ENCODE measurements at regions not wholly inside any gene's neighbourhood (a gene's known extent, or its start where the extent isn't known, plus 50 kb on each side); places are given as distances from the start of the nearest gene placed in this dataset.
"Not testable (repeated sequence)": the region's sequence is repeated elsewhere in the genome, so short reads cannot be mapped to it uniquely, and the experiment has no call there.

GRCh38 chr1:83270801-83271200 lies 728.1 kb downstream of the TTLL7 start:
- H3K36me3 ChIP-seq; ATAC-seq; H3K4me1 ChIP-seq; intact Hi-C loops (cut with DNase I); H3K27me3 ChIP-seq; H3K9me3 ChIP-seq; H3K4me3 ChIP-seq; DNase-seq; H3K27ac ChIP-seq: not testable (repeated sequence)
- WGBS, 2 donors, result no CpG with 5 or more reads among the region's 1 CpG

DNA sequence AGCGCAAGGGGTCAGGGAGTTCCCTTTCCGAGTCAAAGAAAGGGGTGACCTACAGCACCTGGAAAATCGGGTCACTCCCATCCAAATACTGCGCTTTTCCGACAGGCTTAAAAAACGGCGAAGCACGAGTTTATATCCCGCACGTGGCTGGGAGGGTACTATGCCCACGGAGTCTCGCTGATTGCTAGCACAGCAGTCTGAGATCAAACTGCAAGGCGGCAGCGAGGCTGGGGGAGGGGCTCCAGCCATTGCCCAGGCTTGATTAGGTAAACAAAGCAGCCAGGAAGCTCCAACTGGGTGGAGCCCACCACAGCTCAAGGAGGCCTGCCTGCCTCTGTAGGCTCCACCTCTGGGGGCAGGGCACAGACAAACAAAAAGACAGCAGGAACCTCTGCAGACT lies 735.1 kb downstream of the TTLL7 start:
- H3K36me3 ChIP-seq, result not testable (repeated sequence)

DNA sequence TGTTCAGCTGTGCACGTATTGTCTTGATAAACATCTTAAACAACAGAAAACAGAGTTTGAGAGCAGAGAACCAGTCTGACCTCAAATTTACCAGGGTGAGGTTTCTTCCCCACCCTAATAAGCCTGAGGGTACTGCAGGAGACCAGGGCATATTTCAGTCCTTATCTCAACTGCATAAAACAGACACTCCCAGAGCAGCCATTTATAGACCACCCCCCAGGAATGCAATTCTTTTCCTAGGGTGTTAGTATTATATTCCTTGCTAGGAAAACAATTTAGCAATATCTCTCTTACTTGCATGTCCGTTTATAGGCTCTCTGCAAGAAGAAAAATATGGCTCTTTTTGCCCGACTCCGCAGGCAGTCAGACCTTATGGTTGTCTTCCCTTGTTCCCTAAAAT lies 747.2 kb downstream of the TTLL7 start:
- ATAC-seq; intact Hi-C loops (cut with DNase I); H3K27me3 ChIP-seq; H3K4me1 ChIP-seq; DNase-seq; H3K27ac ChIP-seq; H3K4me3 ChIP-seq; H3K36me3 ChIP-seq: not testable (repeated sequence)
- 92 to 93% methylated on average over 4 of the region's 4 CpGs for WGBS, 2 donors
- H3K9me3 ChIP-seq, result peaks cover 0 to 48% (median 13%) of the 10 kb centered on the region in 11 donors

More for the DNA sequence above, 735.1 kb downstream of the TTLL7 start:
- WGBS, 2 donors, result 96 to 98% methylated on average over 12 to 14 of the region's 14 CpGs
- DNase-seq; H3K4me1 ChIP-seq; H3K27me3 ChIP-seq; H3K9me3 ChIP-seq; ATAC-seq; intact Hi-C loops (cut with DNase I); H3K4me3 ChIP-seq; H3K27ac ChIP-seq: not testable (repeated sequence)

DNA sequence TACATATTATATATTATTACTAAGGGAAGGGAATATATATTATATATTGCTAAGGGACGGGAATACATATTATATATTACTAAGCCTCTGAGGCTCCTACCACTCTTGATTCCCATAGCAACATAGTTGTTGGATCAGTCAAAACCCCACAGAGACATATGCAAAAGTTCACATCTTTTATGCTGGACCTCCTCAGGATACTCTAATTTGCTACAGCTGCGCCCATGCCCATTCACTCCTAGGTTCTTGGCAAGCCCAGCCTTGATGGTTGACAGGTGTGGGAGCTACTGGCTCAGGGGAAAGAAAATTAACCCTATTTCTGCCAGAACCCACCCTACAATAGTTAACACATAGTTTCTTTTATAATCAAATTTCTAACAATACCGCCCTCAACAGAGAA lies 752.2 kb downstream of the TTLL7 start:
- H3K4me3 ChIP-seq; DNase-seq; H3K4me1 ChIP-seq; intact Hi-C loops (cut with DNase I); H3K36me3 ChIP-seq; ATAC-seq; H3K27me3 ChIP-seq; H3K27ac ChIP-seq: not testable (repeated sequence)
- 96% methylated on average over 3 of the region's 3 CpGs for WGBS, 2 donors
- peaks cover 0 to 20% (median 5%) of the 10 kb centered on the region in 11 donors for H3K9me3 ChIP-seq

GRCh38 chr1:83244832-83245231 lies 754.1 kb downstream of the TTLL7 start:
- H3K36me3 ChIP-seq; H3K4me1 ChIP-seq; intact Hi-C loops (cut with DNase I); H3K27ac ChIP-seq; DNase-seq; H3K4me3 ChIP-seq; H3K27me3 ChIP-seq; ATAC-seq: not testable (repeated sequence)
- peaks cover 0 to 16% (median 0%) of the 10 kb centered on the region in 11 donors for H3K9me3 ChIP-seq

DNA sequence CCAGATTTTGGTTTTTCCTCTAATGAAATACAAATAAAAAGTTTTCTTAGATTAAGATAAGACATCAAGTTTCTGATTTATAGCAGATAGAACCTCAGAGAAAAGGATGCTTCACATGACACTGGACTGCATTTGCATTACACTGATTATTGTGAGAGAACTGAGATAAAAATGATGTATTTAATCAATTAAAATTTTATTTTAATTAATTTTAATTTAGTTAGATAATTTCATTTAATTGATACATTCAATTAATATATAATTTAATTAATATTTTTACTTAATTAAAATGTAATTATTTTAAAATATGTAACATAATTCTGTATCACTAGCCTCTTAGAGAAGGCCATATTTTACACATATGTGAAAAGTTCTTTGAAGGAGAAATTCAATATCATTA lies 759.4 kb downstream of the TTLL7 start:
- intact Hi-C loops (cut with DNase I); H3K27me3 ChIP-seq; H3K4me1 ChIP-seq; ATAC-seq; H3K36me3 ChIP-seq; H3K27ac ChIP-seq; DNase-seq; H3K4me3 ChIP-seq: not testable (repeated sequence)
- H3K9me3 ChIP-seq, result peaks cover 0 to 16% (median 0%) of the 10 kb centered on the region in 11 donors

DNA sequence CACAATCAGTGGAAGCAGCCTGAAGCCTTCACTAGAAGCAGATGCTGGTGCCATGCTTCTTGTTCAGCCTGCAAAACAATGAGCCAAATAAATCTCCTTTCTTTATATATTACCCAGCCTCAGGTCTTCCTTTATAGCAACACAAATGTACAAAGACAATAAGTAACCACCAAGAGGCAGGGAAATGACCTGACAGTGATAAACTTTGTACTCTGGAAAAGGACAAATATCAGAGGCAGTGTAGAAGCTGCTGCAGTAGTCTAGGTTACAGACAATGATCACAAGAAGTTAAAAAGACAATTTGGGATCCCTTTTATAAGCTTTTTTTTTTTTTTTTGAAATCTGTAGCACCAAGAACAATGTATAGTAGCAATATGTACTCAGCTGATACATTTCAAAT lies 760.3 kb downstream of the TTLL7 start:
- H3K36me3 ChIP-seq; intact Hi-C loops (cut with DNase I); H3K4me3 ChIP-seq; ATAC-seq; H3K27ac ChIP-seq; DNase-seq; H3K27me3 ChIP-seq; H3K4me1 ChIP-seq: not testable (repeated sequence)
- peaks cover 0 to 16% (median 0%) of the 10 kb centered on the region in 11 donors for H3K9me3 ChIP-seq

DNA sequence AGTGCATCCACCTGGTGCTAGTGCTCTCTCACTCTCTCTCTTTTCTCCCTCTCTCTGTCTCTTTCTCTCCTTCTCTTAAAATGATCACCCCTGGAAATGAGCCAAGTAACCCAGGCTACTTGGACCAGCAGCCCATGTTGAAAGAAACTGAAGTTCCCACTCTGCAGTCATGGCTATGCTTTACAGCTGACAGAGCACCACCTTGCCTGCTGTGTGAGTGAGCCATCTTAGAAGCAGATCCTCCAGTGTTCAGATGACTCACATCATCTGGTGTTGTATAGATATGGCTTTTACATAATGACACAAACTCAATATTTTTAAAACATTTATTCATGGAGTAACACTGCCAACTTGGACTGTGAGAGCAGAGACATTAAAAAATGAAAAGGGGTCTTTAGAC lies 779.1 kb downstream of the TTLL7 start:
- H3K36me3 ChIP-seq; intact Hi-C loops (cut with DNase I); H3K4me1 ChIP-seq; ATAC-seq; DNase-seq; H3K27ac ChIP-seq; H3K9me3 ChIP-seq; H3K27me3 ChIP-seq; H3K4me3 ChIP-seq: not testable (repeated sequence)

DNA sequence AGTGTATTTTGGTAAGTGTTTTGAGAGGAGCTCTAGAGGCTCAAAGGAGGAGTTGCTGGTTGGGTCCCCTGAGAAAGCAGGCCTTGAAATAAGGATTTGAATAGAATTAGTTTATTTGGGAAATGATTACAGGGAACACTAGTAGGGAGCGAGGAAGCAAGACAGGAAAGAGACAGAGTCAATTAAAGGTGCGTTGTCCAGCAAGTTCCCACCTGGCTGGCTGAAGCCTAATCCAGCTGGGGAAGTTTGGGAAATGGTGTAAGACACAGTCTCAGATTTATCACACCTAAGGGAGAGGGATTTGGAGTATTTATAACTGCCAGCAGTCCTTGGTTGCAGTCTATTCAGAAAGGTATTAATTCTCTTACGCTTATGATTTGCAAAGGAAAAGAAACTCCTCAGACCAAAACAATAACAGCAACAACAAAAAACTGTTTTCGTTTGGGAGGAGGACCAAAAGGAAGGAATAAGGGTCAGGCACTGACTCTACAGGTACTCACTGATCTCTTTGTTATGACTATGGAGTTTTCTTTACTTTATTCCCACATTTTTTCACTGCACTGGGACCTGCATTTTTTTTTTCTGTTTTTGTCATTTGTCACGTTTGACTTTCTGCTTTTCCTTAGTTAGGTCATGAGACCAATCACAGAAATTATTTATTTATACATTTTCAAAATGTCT lies 780.8 kb downstream of the TTLL7 start:
- H3K27me3 ChIP-seq; ATAC-seq; intact Hi-C loops (cut with DNase I); DNase-seq; H3K36me3 ChIP-seq; H3K27ac ChIP-seq; H3K4me3 ChIP-seq; H3K4me1 ChIP-seq; H3K9me3 ChIP-seq: not testable (repeated sequence)
- 69 to 70% methylated on average over 5 of the region's 5 CpGs for WGBS, 2 donors

GRCh38 chr1:83214317-83214716 lies 784.6 kb downstream of the TTLL7 start:
- not testable (repeated sequence) for H3K27me3 ChIP-seq

DNA sequence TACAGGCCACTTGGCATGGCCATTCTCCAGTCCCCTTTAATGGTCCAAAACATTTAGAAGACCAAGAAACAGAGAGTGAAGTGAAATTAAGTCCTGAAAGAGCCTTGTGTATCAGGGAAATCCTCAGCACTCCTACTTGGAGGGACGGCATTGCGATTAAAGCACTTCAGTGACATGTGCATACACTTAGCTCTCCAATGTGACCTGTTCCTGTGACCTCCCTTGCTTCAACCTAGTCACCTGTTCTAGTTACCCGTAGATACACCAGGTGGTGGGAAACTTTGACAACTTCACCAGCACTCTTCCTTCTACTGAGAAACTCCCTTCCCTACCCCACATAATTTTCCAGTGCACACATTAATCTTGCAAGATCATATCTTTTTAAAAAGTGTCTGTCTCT lies 785.3 kb downstream of the TTLL7 start:
- DNase-seq; H3K4me1 ChIP-seq; H3K4me3 ChIP-seq; H3K27ac ChIP-seq; H3K36me3 ChIP-seq; H3K27me3 ChIP-seq; ATAC-seq; intact Hi-C loops (cut with DNase I); H3K9me3 ChIP-seq: not testable (repeated sequence)
- WGBS, 2 donors, result 97 to 100% methylated on average over 2 to 3 of the region's 3 CpGs

More at GRCh38 chr1:83214317-83214716, 784.6 kb downstream of the TTLL7 start:
- intact Hi-C loops (cut with DNase I); H3K4me3 ChIP-seq; H3K9me3 ChIP-seq; H3K4me1 ChIP-seq; H3K27ac ChIP-seq; DNase-seq; H3K36me3 ChIP-seq; ATAC-seq: not testable (repeated sequence)

- intact Hi-C loops (cut with DNase I); H3K36me3 ChIP-seq; DNase-seq; H3K4me3 ChIP-seq; H3K27ac ChIP-seq; H3K4me1 ChIP-seq; ATAC-seq; H3K27me3 ChIP-seq; H3K9me3 ChIP-seq: not testable (repeated sequence)
Measured at GRCh38 chr1:83212033-83212432, 786.9 kb downstream of the TTLL7 start.
